ENCODE measurements at regions not wholly inside any gene's neighbourhood (a gene's known extent, or its start where the extent isn't known, plus 50 kb on each side); places are given as distances from the start of the nearest gene placed in this dataset.

DNA sequence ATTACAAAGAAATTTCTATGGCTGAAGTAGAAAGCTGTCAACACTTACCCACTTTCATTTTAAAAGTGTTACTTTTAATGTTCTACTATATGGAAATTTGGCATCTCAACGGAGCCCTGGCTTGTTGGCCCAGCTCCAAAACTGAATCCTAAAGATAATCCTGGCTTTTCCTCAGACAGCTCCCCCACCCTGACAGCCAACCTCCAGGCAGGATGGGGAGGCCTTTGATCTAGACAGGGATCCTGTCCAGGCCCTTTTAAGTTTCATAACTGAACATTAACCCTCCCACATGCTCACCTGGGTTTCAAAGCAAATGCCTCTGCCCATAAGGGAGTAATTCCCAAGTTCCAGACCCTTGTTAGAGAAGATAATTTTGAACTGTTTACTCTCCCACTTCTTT is 99.3 kb upstream of the RALGPS2 start:
- Mint-ChIP-seq H3K27ac (ENCODE audit: unreplicated experiment) (no peak overlapping the region), H3K4me1 (ENCODE audit: low read depth, unreplicated experiment) (peaks cover 14% of the 10 kb centered on the region), H3K36me3 (ENCODE audit: insufficient read depth, unreplicated experiment) (no peaks in the 10 kb centered on the region), H3K9me3 (ENCODE audit: unreplicated experiment) (no peaks in the 10 kb centered on the region), H3K4me3 (ENCODE audit: unreplicated experiment) (no peak overlapping the region), H3K27me3 (ENCODE audit: insufficient read depth, unreplicated experiment) (no peaks in the 10 kb centered on the region)
- peak; percentile 21 to 46 for DNase-seq
- POLR2A ChIA-PET = no interaction called here
- intact Hi-C loops (cut with micrococcal nuclease; ENCODE audit: unreplicated experiment) = no loop called here
- Histone ChIP-seq H3K4me3 (ENCODE audit: low read depth, low read length) (no peak overlapping the region), H3K36me3 (ENCODE audit: control insufficient read depth, insufficient read depth, low read length) (no peaks in the 10 kb centered on the region), H3K27me3 (replicated peaks; ENCODE audit: control insufficient read depth, insufficient read depth, low read length) (no peaks in the 10 kb centered on the region), H3K9me3 (no peaks in the 10 kb centered on the region), H3K4me1 (peaks cover 19% of the 10 kb centered on the region)
- CTCF ChIA-PET = no interaction called here
- TF ChIP-seq, protein P1, sequence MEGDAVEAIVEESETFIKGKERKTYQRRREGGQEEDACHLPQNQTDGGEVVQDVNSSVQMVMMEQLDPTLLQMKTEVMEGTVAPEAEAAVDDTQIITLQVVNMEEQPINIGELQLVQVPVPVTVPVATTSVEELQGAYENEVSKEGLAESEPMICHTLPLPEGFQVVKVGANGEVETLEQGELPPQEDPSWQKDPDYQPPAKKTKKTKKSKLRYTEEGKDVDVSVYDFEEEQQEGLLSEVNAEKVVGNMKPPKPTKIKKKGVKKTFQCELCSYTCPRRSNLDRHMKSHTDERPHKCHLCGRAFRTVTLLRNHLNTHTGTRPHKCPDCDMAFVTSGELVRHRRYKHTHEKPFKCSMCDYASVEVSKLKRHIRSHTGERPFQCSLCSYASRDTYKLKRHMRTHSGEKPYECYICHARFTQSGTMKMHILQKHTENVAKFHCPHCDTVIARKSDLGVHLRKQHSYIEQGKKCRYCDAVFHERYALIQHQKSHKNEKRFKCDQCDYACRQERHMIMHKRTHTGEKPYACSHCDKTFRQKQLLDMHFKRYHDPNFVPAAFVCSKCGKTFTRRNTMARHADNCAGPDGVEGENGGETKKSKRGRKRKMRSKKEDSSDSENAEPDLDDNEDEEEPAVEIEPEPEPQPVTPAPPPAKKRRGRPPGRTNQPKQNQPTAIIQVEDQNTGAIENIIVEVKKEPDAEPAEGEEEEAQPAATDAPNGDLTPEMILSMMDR (IDR thresholded peaks at IDR 0.05; ENCODE audit: insufficient read depth in 1 of 2, low read depth in 1 of 2, low read length in 1 of 2, severe bottlenecking in 1 of 2, unreplicated experiment in 1 of 2) = no peak
- BruUV-seq (replicated peaks) = no TSS peak

DNA sequence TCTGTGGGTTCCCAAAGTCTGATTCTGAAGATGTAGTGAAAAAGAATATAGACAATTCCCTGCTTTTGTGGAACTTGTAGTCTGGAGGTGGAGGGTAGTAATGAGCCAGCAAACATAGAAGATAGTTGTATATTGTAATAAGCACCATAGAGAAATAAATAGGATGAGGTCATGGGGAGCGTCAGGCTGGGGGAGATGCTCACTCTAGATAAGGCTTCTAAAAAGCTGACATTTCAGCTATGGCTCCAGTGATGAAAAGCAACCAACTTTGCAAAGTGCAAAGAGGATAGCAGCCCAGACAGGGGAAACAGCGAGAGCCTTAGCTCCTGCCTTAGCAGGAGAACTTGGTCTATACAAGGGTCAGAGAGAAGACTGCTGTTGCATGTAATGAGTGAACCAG is 98.0 kb upstream of the RALGPS2 start:
- Histone ChIP-seq H3K27me3 (replicated peaks; ENCODE audit: control insufficient read depth, insufficient read depth, low read length) (no peaks in the 10 kb centered on the region), H3K36me3 (ENCODE audit: control insufficient read depth, insufficient read depth, low read length) (no peaks in the 10 kb centered on the region), H3K9me3 (no peaks in the 10 kb centered on the region), H3K4me3 (ENCODE audit: low read depth, low read length) (no peak overlapping the region), H3K4me1 (peaks cover 19% of the 10 kb centered on the region)
- no peak overlapping the region for H3K4me3 Mint-ChIP-seq (ENCODE audit: unreplicated experiment)
- POLR2A ChIA-PET = no interaction called here
- no peaks in the 10 kb centered on the region for H3K27me3 Mint-ChIP-seq (ENCODE audit: insufficient read depth, unreplicated experiment)
- peaks cover 14% of the 10 kb centered on the region for H3K4me1 Mint-ChIP-seq (ENCODE audit: low read depth, unreplicated experiment)
- BruUV-seq (replicated peaks) = no TSS peak
- H3K9me3 Mint-ChIP-seq (ENCODE audit: unreplicated experiment) = no peaks in the 10 kb centered on the region
- intact Hi-C loops (cut with micrococcal nuclease; ENCODE audit: unreplicated experiment) = no loop called here
- H3K36me3 Mint-ChIP-seq (ENCODE audit: insufficient read depth, unreplicated experiment) = no peaks in the 10 kb centered on the region
- CTCF ChIA-PET = no interaction called here
- no peak overlapping the region for H3K27ac Mint-ChIP-seq (ENCODE audit: unreplicated experiment)
- DNase-seq = no peak
- TF ChIP-seq, protein P1 (IDR thresholded peaks at IDR 0.05; ENCODE audit: insufficient read depth in 1 of 2, low read depth in 1 of 2, low read length in 1 of 2, severe bottlenecking in 1 of 2, unreplicated experiment in 1 of 2) = no peak

DNA sequence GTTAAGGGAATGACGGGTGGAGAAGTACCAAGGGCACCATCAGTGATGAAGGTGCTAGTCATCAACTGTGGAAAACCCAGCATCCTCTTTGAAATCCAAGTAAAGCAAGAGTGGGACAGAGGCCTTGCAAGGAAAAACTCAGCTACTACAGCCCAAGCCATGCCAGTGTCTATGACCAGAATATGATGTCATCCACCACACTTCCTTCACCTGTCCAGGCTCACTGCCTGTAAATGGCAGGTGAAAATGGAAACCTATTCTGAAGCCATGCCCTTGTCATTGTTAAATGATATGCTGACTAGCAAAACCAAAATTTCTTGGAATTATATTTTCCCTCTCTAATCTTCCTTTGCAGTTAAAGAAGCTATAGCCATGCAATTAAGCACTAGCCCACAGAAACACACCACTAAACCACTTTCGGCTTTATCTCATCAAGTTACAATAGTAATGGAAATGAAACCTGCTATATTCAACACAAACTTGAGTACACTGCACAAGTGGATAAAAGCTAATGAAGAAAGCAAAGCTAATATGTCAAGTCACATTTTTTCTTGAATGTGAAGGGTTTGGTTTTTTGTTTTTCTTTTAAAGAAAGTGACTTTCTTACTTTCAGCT is 96.3 kb upstream of the RALGPS2 start:
- H3K4me3 ChIP-seq (ENCODE audit: low read depth, low read length) = no peak overlapping the region
- H3K36me3 ChIP-seq (ENCODE audit: control insufficient read depth, insufficient read depth, low read length) = no peaks in the 10 kb centered on the region
- H3K9me3 Mint-ChIP-seq (ENCODE audit: unreplicated experiment) = no peaks in the 10 kb centered on the region
- H3K9me3 ChIP-seq = no peaks in the 10 kb centered on the region
- peaks cover 19% of the 10 kb centered on the region for H3K4me1 ChIP-seq
- no peak overlapping the region for H3K27ac Mint-ChIP-seq (ENCODE audit: unreplicated experiment)
- CTCF ChIA-PET = no interaction called here
- no peaks in the 10 kb centered on the region for H3K36me3 Mint-ChIP-seq (ENCODE audit: insufficient read depth, unreplicated experiment)
- intact Hi-C loops (cut with micrococcal nuclease; ENCODE audit: unreplicated experiment) = no loop called here
- POLR2A ChIA-PET = no interaction called here
- H3K4me3 Mint-ChIP-seq (ENCODE audit: unreplicated experiment) = no peak overlapping the region
- H3K27me3 Mint-ChIP-seq (ENCODE audit: insufficient read depth, unreplicated experiment) = no peaks in the 10 kb centered on the region
- H3K4me1 Mint-ChIP-seq (ENCODE audit: low read depth, unreplicated experiment) = peaks cover 14% of the 10 kb centered on the region
- H3K27me3 ChIP-seq (replicated peaks; ENCODE audit: control insufficient read depth, insufficient read depth, low read length) = no peaks in the 10 kb centered on the region
- no peak for DNase-seq
- TF ChIP-seq, protein P1 (IDR thresholded peaks at IDR 0.05; ENCODE audit: insufficient read depth in 1 of 2, low read depth in 1 of 2, low read length in 1 of 2, severe bottlenecking in 1 of 2, unreplicated experiment in 1 of 2) = no peak
- no TSS peak for BruUV-seq (replicated peaks)

Data from Caco-2 (cell line).